D341Med (cell line): ENCODE measurements at regions not wholly inside any gene's neighbourhood (a gene's known extent, or its start where the extent isn't known, plus 50 kb on each side); places are given as distances from the start of the nearest gene placed in this dataset.
"Not testable (repeated sequence)": the region's sequence is repeated elsewhere in the genome, so short reads cannot be mapped to it uniquely, and the experiment has no call there.

Source experiments
- DNase-seq: peaks from one replicate; pipeline ENCODE4 v3.0.0; 2012; ENCODE audit warnings: low spot score

DNA sequence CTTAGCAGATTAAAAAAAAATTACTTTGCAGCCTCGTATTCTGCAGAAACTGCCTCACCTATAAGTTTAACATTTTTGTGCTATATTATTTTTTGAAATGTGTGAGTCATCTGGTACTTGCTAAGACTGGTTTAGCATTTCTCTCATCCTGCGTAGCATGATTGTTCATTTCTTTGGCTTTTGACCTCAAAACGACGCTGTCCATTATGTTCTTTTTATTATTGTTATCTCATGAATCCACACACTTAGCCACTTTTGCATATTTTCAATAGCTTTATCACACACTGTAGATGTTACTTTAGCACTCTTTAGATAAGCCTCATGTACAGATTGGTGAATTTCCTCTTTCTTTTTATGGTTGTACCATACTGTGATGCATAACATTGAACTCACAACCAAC lies 1004.9 kb upstream of the NCAM2 start:
- DNase-seq: no peak

DNA sequence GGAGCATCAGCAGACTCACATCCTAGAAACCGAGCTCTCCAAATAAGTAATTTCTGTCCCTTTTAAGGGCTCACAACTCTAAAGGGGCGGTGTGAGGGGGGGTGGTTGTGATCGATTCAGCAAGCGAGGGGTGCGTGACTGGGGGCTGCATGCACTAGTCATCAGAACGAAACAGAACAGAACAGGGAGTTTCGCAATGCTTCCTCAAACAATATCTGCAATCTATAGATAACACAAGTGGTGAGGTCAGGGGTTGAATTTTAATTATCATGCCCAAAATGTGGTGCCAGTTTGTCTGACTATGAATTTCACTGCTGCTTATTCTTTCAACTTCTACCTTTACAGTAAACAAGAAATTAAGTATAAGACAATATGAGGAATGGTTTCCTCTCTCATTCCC lies 1003.0 kb upstream of the NCAM2 start:
- DNase-seq: no peak

DNA sequence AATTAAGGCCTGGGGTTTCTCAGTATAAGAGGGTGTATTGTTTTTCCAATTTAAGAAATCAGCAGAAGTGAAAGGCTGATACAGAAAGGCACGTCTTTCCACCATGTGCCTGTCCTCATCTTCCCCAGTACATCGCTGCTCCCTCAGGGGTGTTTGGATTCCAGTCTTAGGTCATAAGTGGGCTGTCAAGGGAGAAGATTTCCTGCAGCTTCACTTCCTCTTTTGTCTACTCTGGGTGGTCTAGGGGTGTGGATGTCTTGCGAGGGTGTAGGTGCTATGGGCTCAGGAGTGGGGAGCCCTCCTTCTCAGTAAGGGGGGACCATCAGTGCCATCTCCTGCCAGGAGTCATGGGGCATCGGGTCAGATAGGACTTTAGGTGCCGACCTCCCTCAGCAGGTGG lies 999.8 kb upstream of the NCAM2 start:
- no peak for DNase-seq

DNA sequence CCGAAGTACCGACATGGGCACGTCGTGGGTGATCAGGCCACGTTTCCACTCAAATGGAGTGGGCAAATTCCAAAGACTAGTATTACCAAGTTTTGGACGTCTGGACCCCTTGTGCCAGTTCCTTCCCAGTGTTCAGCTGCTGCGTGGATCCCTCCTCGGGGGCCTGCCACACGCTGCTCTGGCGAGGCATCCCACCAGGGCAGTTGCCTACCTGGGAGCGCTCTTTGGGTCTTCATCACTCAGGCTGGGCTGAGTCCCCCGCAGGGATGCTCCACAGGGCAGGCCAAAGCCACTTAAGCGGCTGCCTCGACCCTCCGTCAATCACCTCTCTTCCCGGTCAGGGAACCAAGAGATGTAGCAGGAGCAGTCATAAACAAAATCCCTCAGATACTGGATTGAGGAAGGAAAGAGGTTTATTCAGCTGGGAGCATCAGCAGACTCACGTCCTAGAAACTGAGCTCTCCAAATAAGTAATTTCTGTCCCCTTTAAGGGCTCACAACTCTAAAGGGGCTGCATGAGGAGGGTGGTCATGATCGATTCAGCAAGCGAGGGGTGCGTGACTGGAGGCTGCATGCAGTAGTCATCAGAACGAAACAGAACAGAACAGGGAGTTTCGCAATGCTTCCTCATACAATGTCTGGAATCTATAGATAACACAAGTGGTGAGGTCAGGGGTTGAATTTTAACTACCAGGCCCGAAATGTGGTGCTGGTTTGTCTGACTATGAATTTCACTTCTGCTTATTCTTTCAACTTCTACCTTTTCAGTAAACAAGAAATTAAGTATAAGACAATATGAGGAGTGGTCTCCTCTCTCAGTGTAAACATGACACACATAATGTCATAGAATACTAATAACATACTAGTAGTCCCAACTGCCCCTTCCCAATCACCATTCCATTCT lies 998.6 kb upstream of the NCAM2 start:
- DNase-seq: no peak

DNA sequence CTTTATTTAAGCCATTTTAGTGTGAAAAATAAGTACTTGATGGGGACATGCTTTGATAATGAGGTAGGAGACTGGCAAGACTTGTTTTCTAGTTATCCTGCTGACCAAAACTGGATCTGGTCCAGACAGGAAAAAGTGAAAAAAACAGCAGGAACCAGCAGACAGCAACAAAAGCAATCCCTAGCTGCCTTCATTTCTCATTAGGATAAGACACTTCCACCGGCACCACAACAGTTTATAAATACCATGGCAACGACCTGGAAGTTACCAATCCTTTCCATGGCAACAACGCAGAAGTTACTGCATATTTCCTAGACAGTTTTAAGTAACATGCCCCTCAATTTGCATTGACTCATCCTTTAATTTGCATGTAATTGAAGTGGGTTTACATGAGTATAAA lies 993.8 kb upstream of the NCAM2 start:
- peak; percentile 50 for DNase-seq

DNA sequence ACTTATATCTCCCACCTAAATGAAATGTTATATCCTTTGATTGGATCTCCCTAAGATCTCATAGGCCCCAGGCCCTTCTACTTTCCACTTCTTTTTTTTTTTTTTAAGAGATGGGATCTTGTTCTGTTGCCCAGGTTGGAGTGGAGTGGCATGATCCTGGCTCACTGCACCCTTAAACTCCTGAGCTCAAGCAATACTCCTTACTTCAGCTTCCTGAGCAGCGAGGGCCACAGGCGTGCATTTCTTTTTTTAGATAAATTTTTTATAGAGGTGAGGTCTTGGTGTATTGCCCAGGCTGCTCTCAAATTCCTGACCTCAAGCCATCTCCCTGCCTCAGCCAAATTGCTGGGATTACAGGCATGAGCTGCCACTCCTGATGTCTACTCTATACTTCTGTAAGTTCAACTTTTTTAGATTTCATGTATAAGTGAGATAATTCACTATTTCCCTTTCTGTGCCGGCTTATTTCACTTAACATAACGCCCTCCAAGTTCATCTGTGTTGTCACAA lies 987.5 kb upstream of the NCAM2 start:
- no peak for DNase-seq

DNA sequence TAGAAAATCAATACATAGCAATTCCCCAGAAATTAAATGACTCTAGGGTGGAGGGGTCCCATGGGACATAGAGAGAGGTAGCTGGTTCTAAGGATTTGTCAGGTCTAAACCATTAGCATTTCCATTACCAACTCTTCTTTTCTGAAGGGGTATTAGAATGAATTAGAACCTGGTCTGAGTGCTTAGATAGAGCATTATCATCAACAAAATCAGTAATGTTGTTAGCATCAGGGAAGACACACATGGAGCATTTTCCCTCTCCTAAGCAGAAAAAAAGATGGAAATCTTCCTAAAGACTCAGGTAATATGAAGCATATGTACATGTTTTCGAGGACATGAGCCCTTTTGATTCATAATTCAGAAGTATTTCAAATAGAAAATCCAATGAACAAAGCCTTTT lies 984.4 kb upstream of the NCAM2 start:
- no peak for DNase-seq

DNA sequence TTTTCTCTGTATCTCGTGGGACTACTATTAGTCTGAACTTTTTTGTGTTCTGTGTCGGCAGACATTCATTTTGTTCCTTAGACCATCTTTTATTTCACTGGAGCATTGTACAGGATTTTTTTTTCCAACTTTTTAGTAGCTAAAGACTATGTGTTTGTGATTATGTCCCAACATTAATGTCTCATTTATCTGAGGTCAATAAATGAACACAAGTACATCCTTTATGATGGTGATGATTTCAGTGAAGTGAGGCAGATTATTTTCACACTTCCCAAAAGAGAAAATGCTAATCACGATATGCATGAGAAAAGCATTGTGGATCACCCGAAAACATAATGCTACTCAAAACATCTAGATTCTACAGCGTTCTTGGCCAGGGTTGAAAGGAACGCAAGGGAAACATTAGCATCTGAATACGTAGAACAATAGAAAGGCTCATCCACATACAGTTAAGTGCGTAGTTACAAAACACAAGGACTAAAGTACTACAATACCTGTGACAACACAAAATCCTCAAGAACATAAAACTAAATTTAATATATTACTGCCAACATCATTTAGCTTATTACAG lies 981.7 kb upstream of the NCAM2 start:
- DNase-seq: no peak

DNA sequence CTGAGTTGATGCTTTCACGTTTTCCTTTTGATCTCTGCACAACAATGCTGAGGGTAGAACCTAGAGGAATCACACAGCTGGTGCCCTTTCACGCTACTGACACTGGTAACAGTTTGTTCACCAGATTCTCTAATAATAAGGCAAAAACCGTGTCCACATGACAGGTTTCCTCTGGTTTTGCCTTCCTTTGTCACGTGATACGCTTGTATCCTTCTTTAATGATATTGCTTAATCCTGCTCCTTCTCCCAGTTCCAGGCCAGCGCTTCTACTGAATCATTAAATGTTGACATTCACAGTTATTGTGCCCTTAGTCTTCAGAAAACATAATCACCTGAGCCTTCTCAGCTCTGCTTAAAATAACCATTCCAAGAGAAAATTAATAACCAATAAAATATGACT lies 978.2 kb upstream of the NCAM2 start:
- DNase-seq: no peak

DNA sequence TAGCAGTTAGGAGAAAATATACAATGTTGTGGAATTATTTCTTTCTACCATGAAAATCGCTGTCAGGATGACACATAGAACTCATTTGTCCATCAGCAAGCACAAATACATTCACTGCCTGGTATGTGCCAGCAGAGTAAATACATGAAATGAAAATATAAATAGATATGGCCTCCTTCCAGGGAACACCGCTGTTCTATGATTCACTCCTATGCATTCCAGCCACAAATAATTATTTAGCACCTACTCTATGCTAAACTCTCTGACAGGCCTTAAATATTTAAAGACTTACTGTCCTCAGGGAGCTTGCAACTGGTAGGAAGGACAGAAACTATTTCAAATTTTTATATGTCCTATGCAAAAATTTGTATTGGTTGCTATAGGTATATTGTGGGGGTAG lies 975.0 kb upstream of the NCAM2 start:
- DNase-seq: no peak

DNA sequence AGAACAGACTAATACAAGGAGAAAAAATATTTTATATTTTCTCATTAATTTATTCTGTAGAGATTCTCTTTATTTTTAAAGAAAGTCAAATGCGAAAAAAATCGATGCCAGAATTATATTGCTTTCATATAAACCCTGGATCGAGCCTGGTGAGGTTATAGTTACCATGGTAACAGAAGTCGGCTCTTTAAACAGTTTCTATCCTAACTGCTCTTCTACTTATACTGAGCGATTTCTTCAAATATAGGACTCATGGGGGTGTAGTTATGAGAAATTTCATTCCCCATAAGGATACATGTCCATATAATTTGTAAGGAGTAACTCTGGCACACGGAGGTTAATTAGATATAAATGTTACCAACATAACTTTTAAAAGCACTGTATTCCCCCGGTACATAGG lies 973.5 kb upstream of the NCAM2 start:
- no peak for DNase-seq

DNA sequence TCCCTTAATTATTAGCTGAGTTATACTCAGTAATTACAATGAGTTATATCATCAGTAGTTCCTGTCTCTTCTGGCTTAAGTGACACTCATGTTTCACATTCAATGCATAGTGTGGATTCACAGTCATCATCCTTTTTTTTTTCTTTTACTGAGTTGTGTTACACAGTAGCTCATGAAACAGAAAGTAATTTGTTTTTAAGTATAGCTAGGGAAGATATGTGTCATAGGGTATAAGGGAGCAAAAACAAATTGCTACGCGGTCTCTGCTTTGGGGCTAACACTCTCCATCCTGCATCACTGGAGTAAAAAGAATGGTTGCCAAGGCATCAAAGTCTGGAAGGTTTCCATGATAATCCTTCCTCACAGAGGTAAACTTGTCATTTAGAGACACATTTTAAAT lies 971.7 kb upstream of the NCAM2 start:
- no peak for DNase-seq

DNA sequence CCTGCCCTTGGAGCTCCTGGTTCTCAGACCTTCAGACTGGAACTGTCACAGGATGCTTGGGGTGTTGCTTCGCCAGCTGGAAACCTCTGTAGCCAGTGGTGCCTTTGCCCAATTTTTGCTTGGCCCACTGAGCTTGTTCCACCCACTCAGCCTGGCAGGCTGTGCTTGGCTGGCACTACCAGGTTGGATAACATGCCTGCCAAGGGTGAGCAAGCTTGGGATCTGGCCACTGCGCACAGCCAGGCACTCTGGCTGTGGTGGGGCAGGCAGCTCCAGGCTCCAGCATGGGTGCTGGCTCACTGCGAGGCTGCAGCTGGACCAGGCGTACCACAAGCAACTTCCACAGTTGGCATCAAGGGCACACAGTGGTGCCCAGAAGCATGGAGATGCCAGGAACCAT lies 967.8 kb upstream of the NCAM2 start:
- no peak for DNase-seq

DNA sequence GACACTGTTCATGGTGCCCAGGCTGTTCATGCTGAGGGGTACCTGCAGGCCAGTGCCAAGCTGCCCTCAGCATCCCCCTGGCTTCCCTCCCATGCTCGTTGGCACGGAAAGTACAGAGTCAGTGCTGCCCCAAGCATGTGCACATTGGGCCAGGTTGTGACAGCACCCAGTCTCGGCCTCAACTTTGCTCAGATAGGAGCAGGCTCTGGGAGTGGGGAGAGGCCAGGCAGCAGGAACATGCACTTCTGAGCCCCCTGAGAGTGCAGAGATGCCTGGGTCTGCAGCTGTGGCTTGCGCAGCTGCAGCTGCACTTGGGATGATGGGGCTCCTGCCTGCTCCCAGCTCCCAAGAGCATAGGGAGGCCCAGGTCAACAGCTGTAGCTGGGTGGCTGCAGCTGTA lies 966.4 kb upstream of the NCAM2 start:
- DNase-seq: no peak

DNA sequence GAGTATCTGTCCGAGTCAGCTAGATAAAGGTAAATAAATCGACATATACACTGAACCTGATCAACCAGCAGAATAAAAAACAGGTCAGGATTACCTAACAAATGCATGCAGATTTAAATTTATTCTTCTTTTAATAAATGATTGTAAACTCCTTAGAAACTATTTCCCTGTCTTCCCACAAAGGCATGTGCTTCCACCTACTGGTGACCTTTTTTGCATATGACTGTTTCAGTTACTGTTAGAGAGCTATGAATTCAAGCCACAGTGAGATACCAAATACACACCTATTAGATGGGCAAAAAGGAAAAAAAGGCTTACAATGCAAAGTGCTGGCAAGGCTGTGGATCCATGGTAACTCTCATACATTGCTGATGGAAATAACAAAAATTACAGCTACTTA lies 957.4 kb upstream of the NCAM2 start:
- DNase-seq: peak; percentile 15

DNA sequence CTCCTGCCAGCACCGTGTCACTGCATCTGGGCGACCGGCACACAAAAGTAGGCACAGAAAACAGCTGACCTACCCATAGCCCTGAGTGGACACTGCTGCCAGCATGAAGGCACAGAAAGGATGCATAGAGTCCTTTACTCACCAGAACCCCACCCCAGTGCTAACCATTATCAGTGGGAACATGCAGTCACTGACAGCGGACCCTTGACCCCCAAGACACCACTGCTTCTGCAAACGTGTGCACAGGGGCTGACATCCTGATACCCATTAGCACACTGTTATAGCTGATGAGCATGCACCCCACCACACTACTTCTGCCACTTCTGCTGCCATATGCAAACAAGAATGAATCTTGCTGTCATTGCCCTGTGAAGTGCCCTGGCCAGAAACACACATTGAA lies 953.0 kb upstream of the NCAM2 start:
- no peak for DNase-seq

DNA sequence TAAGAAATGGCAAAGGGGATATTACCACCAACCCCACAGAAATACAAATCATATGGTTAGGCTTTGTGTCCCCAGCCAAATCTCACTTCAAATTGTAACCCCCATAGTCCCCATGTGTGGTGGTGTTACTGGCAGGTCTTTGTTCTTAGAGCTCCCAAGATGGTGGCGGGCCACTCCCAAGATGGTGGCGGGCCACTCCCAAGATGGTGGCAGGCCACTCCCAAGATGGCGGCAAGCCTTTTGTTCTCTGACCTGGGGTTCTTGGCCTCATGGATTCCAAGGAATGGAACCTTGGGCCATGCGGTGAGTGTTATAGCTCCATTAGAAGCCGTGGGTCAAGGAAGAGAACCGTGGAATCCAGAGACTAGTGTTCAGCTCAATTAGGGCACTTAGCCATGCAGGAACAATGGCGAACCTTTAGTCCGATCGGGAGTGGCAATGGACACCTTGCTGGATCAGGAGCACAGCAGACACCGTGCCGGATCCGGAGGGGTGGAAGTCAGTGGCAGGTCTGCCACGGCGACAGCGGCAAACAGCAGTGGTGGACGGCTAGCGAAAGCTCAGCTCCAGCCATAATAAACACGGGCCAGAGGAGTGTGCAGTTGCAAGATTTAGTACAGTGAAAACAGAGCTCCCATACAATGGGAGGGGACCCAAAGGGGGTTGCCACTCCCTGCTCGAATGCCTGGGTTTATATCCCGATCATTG lies 949.9 kb upstream of the NCAM2 start:
- DNase-seq: not testable (repeated sequence)

DNA sequence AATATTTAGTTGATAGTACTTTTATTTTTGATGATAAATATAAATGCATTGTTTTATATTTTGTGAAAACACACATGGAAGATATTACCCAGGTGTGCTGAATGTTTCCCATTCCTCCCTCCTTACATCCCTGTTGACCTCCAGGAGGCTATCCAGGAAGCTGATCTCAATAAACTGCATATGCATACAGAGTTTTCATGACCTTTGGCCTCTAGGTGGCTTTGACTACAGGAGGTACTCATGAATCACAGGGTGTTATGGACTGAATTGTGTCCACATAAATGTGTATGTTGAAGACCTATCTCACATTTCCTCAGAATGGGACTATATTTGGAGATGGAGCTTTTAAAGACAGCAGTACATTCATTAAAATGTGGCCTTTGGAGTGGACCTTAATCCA lies 914.9 kb upstream of the NCAM2 start:
- DNase-seq: no peak

DNA sequence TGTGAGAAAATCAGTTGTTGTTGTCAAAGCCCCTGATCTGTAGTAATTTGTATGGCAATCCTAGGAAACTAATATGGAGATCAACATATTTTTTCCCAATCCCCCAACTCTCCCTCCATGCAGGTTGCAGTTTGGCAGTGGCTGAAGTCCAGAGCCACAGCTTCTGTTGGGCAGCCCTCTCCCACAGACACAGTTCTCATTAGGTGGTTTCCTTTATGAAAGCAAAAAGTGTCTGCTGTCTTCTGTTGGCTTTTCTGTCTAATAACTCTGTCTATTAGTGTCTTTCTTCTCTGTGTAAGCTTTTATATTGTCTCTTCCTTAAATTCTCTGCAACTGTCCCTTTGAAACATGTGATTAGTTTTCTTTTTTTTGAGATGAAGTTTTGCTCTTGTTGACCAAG lies 914.3 kb upstream of the NCAM2 start:
- DNase-seq: no peak

DNA sequence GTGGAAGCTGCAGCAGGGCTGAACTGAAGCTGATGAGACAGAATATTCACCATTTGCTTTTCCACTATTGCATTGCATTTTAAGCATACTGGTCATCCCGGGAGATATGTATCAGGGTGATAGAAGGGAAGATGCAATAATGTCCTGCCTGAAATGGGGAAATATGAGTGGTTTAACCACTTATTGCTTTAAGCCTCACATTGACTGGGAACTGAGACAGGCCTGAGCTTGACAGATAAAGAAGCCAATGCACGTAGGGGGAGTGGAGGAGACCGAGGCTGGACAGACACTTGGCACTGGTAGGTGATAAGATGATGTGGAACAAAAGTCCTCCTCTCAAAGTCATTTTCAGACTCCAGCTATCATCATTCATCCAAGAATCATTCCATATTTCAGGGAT lies 911.7 kb upstream of the NCAM2 start:
- no peak for DNase-seq

DNA sequence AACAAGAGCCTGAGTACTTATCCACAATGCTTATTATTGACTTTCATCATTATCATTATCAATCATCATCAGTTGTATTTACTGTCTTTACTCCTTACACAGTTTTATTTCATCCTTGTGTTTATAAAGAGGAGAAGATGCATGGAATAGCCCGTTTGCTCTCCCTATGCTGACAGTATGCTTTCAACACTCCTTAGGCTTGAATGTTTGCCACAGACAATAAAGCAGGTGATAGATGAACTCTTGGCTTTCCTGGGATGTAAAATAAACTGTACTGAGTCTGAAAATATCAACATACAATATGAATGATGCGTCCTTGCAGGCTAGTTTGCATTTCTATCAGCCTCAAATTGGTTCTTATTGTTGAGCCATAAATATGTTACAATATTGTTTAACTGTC lies 891.8 kb upstream of the NCAM2 start:
- no peak for DNase-seq

DNA sequence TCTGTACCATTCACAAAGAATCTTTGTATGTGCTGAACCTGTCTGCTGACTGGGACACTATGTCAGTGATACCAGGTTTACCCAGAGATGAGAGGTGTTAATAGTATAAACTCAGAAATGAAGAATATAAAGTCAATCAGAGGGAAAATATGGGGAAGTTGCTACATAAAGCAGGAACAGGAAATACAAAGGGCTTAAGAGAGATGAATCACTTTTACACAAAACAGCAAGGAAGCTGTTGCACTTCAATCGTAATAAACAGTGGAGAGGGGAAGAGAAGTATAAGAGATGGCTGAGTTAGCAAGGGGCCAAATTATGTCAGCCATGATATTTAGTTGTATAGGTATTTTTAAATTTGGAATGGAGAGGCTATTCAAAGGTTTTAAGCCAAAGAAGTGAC lies 890.2 kb upstream of the NCAM2 start:
- no peak for DNase-seq

DNA sequence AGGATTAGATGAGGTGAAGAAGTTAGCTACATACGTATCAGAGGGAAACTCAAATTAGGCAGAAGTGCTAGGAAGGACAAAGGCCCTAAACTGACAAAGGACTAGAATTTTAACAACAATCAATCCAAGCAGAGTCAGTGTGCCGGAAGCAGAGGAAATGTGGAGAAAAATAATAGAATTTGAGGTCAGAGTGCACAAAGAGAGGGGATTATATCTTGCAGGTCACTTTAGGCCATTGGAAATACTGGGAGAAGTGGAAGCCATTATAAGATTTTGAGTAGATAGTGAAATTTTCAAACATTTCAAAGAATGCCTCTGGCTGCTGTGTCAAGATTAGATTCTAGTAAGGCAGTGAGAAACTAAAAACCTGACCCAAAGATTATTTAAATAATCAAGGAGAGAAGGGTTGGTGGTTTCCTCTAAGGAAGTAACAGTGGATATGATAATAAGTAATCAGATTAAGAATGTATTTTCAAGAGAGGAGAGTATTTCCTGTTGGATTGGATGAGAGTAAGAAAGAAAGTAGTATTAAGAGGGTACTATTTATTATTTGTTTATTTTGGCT lies 889.2 kb upstream of the NCAM2 start:
- no peak for DNase-seq
